Fibroblast of lung (primary cell): ENCODE measurements at regions not wholly inside any gene's neighbourhood (a gene's known extent, or its start where the extent isn't known, plus 50 kb on each side); places are given as distances from the start of the nearest gene placed in this dataset.

Source experiments
- DNase-seq, 2 donors: peaks; one replicate each; pipeline versions ENCODE4 v3.0.0 to v3.0.0-alpha.2; 2010; ENCODE audit warnings: low read depth in 2 of 2
- H2AFZ ChIP-seq: 2 replicates; pipeline ENCODE4 v1.5.1; 2012; ENCODE audit warnings: low read length, control low read depth, inconsistent platforms
- H3K27ac ChIP-seq: 2 replicates; pipeline ENCODE4 v1.5.1; 2011; ENCODE audit warnings: low read length, control low read depth; ENCODE audit not compliant: insufficient read depth
- H3K27me3 ChIP-seq: 2 replicates; pipeline ENCODE4 v1.5.1; 2011; ENCODE audit warnings: mild to moderate bottlenecking, low read length; ENCODE audit not compliant: control insufficient read depth, insufficient read depth
- H3K36me3 ChIP-seq: 2 replicates; pipeline ENCODE4 v1.5.1; 2011; ENCODE audit warnings: low read length; ENCODE audit not compliant: control insufficient read depth, insufficient read depth
- H3K4me1 ChIP-seq: 2 replicates; pipeline ENCODE4 v1.5.1; 2011; ENCODE audit warnings: low read length; ENCODE audit not compliant: control insufficient read depth, insufficient read depth; ENCODE audit errors: extremely low read depth
- H3K4me2 ChIP-seq: 2 replicates; pipeline ENCODE4 v1.5.1; 2011; ENCODE audit warnings: low read length, control low read depth; ENCODE audit not compliant: insufficient read depth; ENCODE audit errors: extremely low read depth
- H3K4me3 ChIP-seq, 4 experiments: fragments of 200-600 bp in 1 of 4; sonication (generic) in 1 of 4; replicated peaks in 1 of 4; 2 replicates each; pipeline ENCODE4 v1.5.1; 2011 to 2016; ENCODE audit warnings: low read length in 4 of 4, low read depth in 3 of 4, mild to moderate bottlenecking in 3 of 4, control low read depth in 2 of 4, inconsistent platforms in 1 of 4, mixed read lengths in 1 of 4; ENCODE audit not compliant: insufficient read depth in 1 of 4; ENCODE audit errors: control extremely low read depth in 1 of 4
- H3K79me2 ChIP-seq: 2 replicates; pipeline ENCODE4 v1.5.1; 2012; ENCODE audit warnings: mild to moderate bottlenecking, low read length, inconsistent platforms; ENCODE audit not compliant: control insufficient read depth, insufficient read depth
- H3K9ac ChIP-seq: 2 replicates; pipeline ENCODE4 v1.5.1; 2011; ENCODE audit warnings: mild to moderate bottlenecking, low read length, control low read depth; ENCODE audit not compliant: insufficient read depth
- H3K9me3 ChIP-seq: 2 replicates; pipeline ENCODE4 v1.5.1; 2012; ENCODE audit warnings: low read depth, low read length; ENCODE audit not compliant: control insufficient read depth, insufficient read depth
- H4K20me1 ChIP-seq: 2 replicates; pipeline ENCODE4 v1.5.1; 2011; ENCODE audit warnings: low read length; ENCODE audit not compliant: control insufficient read depth, insufficient read depth; ENCODE audit errors: extremely low read depth
- CTCF ChIP-seq, 2 donors: IDR thresholded peaks in 1 of 2; conservative IDR thresholded peaks in 1 of 2; 1 replicate in 1 of 2; 2 replicates in 1 of 2; pipeline ENCODE4 v1.5.1; 2011 to 2012; ENCODE audit warnings: low read length in 2 of 2, control low read depth in 1 of 2, inconsistent platforms in 1 of 2, low read depth in 1 of 2, mild to moderate bottlenecking in 1 of 2
- EZH2 ChIP-seq: IDR thresholded peaks from 2 replicates; pipeline ENCODE4 v1.5.1; 2012; ENCODE audit warnings: low read length, control low read depth, mild to moderate bottlenecking; ENCODE audit errors: missing control alignments

GRCh38 chr7:52473756-52474155 is 561.7 kb upstream of the POM121L12 start:
- TF ChIP-seq CTCF (conservative IDR thresholded peaks at IDR 0.05 in 1 of 2, IDR thresholded peaks at IDR 0.05 in 1 of 2; ENCODE audit: low read depth in 1 of 2, low read length in 2 of 2) (no peak), EZH2 (no peak)

GRCh38 chr7:52472006-52472620 is 563.3 kb upstream of the POM121L12 start:
- Histone ChIP-seq H4K20me1 (no peaks in the 10 kb centered on the region), H3K4me3 (no peak overlapping the region), H3K9me3 (no peaks in the 10 kb centered on the region), H3K4me1 (no peaks in the 10 kb centered on the region), H3K27me3 (no peaks in the 10 kb centered on the region), H3K79me2 (no peaks in the 10 kb centered on the region), H2AFZ (no peak overlapping the region), H3K27ac (no peak overlapping the region), H3K9ac (no peak overlapping the region), H3K36me3 (no peaks in the 10 kb centered on the region), H3K4me2 (no peak overlapping the region)
- DNase-seq, result no peak
- TF ChIP-seq EZH2, result no peak
- no peak for TF ChIP-seq CTCF (conservative IDR thresholded peaks at IDR 0.05 in 1 of 2, IDR thresholded peaks at IDR 0.05 in 1 of 2; ENCODE audit: low read depth in 1 of 2, low read length in 2 of 2)

More at GRCh38 chr7:52473756-52474155, 561.7 kb upstream of the POM121L12 start:
- H4K20me1 ChIP-seq, result no peaks in the 10 kb centered on the region
- no peaks in the 10 kb centered on the region for H3K79me2 ChIP-seq
- no peaks in the 10 kb centered on the region for H3K9me3 ChIP-seq
- no peak overlapping the region for H3K4me3 ChIP-seq
- no peak overlapping the region for H3K9ac ChIP-seq
- no peaks in the 10 kb centered on the region for H3K36me3 ChIP-seq
- no peaks in the 10 kb centered on the region for H3K4me1 ChIP-seq
- H3K27me3 ChIP-seq, result no peaks in the 10 kb centered on the region
- no peak overlapping the region for H3K4me2 ChIP-seq
- DNase-seq, result no peak
- no peak overlapping the region for H2AFZ ChIP-seq
- H3K27ac ChIP-seq, result no peak overlapping the region

GRCh38 chr7:52465216-52465615 is 570.2 kb upstream of the POM121L12 start:
- Histone ChIP-seq H3K27ac (no peak overlapping the region), H3K79me2 (no peaks in the 10 kb centered on the region), H2AFZ (no peak overlapping the region), H3K9ac (no peak overlapping the region), H3K9me3 (no peaks in the 10 kb centered on the region), H4K20me1 (no peaks in the 10 kb centered on the region), H3K27me3 (no peaks in the 10 kb centered on the region), H3K4me2 (no peak overlapping the region), H3K4me1 (no peaks in the 10 kb centered on the region), H3K36me3 (no peaks in the 10 kb centered on the region), H3K4me3 (no peak overlapping the region)
- TF ChIP-seq EZH2, result no peak
- TF ChIP-seq CTCF (conservative IDR thresholded peaks at IDR 0.05 in 1 of 2, IDR thresholded peaks at IDR 0.05 in 1 of 2; ENCODE audit: low read depth in 1 of 2, low read length in 2 of 2), result no peak
- DNase-seq, result no peak
